NCI-H1048 (cell line): ENCODE measurements at regions not wholly inside any gene's neighbourhood (a gene's known extent, or its start where the extent isn't known, plus 50 kb on each side); places are given as distances from the start of the nearest gene placed in this dataset.
"Not testable (repeated sequence)": the region's sequence is repeated elsewhere in the genome, so short reads cannot be mapped to it uniquely, and the experiment has no call there.

Source experiments
- DNase-seq: peaks from one replicate; lab custom pipeline; 2025; lab: John Stamatoyannopoulos, UW

GRCh38 chr7:81138870-81139269, 220.0 kb upstream of the SEMA3C start:
- no peak for DNase-seq

- no peak for DNase-seq
Observed at GRCh38 chr7:81135324-81135723, 216.5 kb upstream of the SEMA3C start.

GRCh38 chr7:81128011-81128410, 209.2 kb upstream of the SEMA3C start:
- no peak for DNase-seq

- no peak for DNase-seq
Observed at GRCh38 chr7:81120803-81121202, 202.0 kb upstream of the SEMA3C start.

- no peak for DNase-seq
Observed at GRCh38 chr7:81120111-81120510, 201.3 kb upstream of the SEMA3C start.

- no peak for DNase-seq
Observed at GRCh38 chr7:81114633-81115032, 195.8 kb upstream of the SEMA3C start.

- no peak for DNase-seq
Observed at GRCh38 chr7:81112731-81113130, 193.9 kb upstream of the SEMA3C start.

- DNase-seq, result no peak
Observed at GRCh38 chr7:81111781-81112540, 193.1 kb upstream of the SEMA3C start.

- no peak for DNase-seq
Observed at GRCh38 chr7:81111358-81111757, 192.5 kb upstream of the SEMA3C start.

GRCh38 chr7:81110673-81111072, 191.8 kb upstream of the SEMA3C start:
- no peak for DNase-seq

GRCh38 chr7:81098213-81098612, 179.4 kb upstream of the SEMA3C start:
- DNase-seq, result no peak

- DNase-seq, result no peak
Observed at GRCh38 chr7:81094952-81095351, 176.1 kb upstream of the SEMA3C start.

GRCh38 chr7:81081616-81082015, 162.8 kb upstream of the SEMA3C start:
- no peak for DNase-seq

GRCh38 chr7:81080553-81080952, 161.7 kb upstream of the SEMA3C start:
- DNase-seq, result no peak

- no peak for DNase-seq
Observed at GRCh38 chr7:81079746-81080145, 160.9 kb upstream of the SEMA3C start.

GRCh38 chr7:81075150-81075549, 156.3 kb upstream of the SEMA3C start:
- DNase-seq, result no peak

GRCh38 chr7:81074406-81074805, 155.6 kb upstream of the SEMA3C start:
- DNase-seq, result no peak

GRCh38 chr7:81073931-81074251, 155.0 kb upstream of the SEMA3C start:
- no peak for DNase-seq

- DNase-seq, result no peak
Observed at GRCh38 chr7:81070956-81071355, 152.1 kb upstream of the SEMA3C start.

GRCh38 chr7:81066797-81067196, 147.9 kb upstream of the SEMA3C start:
- DNase-seq, result no peak

GRCh38 chr7:81064426-81064825, 145.6 kb upstream of the SEMA3C start:
- DNase-seq, result no peak

GRCh38 chr7:81062755-81063154, 143.9 kb upstream of the SEMA3C start:
- DNase-seq, result no peak

GRCh38 chr7:81057469-81057868, 138.6 kb upstream of the SEMA3C start:
- DNase-seq, result not testable (repeated sequence)

GRCh38 chr7:81053623-81054022, 134.8 kb upstream of the SEMA3C start:
- DNase-seq, result no peak
